ENCODE measurements at regions not wholly inside any gene's neighbourhood (a gene's known extent, or its start where the extent isn't known, plus 50 kb on each side); places are given as distances from the start of the nearest gene placed in this dataset.

- TF ChIP-seq ARNTL (CRISPR knock-in tag; IDR thresholded peaks at IDR 0.05; ENCODE audit: borderline replicate concordance, low read depth) (no peak), BACH2 (CRISPR knock-in tag; IDR thresholded peaks at IDR 0.05; ENCODE audit: borderline replicate concordance) (no peak), GLIS3 (CRISPR knock-in tag; IDR thresholded peaks at IDR 0.05) (no peak), ZFP3 (CRISPR knock-in tag; IDR thresholded peaks at IDR 0.05) (no peak), TOX (CRISPR knock-in tag; IDR thresholded peaks at IDR 0.05; ENCODE audit: borderline replicate concordance) (no peak), ZFP30 (CRISPR knock-in tag; IDR thresholded peaks at IDR 0.05) (no peak), ZNF70 (CRISPR knock-in tag; IDR thresholded peaks at IDR 0.05) (no peak), PATZ1 (CRISPR knock-in tag; IDR thresholded peaks at IDR 0.05; ENCODE audit: borderline replicate concordance) (no peak)
Observed at GRCh38 chr13:57824121-57824520, 192.6 kb downstream of the PCDH17 start.

All from SK-N-SH treated with all-trans-retinoic acid at 6 μM for 48 hours (cell line).